MCF 10A (cell line): ENCODE measurements at regions not wholly inside any gene's neighbourhood (a gene's known extent, or its start where the extent isn't known, plus 50 kb on each side); places are given as distances from the start of the nearest gene placed in this dataset.
A peak's percentile ranks its signal among the peaks of the same experiment; 100 is the strongest.

Experiments
- BruUV-seq: library from RNA; stranded (reverse); fragments of 400-500 nt; replicated peaks from 2 replicates; lab custom pipeline; 2021; lab: Mats Ljungman, UMichigan
- CTCF ChIA-PET: fragments of 300-600 bp; sonication (Branson Sonifier 250); formaldehyde crosslinking; extraction: SDS; loops from one replicate; lab custom pipeline; 2021; ENCODE audit warnings: antibody characterized with exemption, inconsistent platforms; lab: Yijun Ruan, JAX
- POLR2A ChIA-PET: fragments of 300-600, 350-650 bp; sonication (Branson Sonifier 250); formaldehyde crosslinking; extraction: SDS; loops from one replicate; lab custom pipeline; 2020; ENCODE audit warnings: antibody characterized with exemption, inconsistent platforms; lab: Yijun Ruan, JAX
- DNase-seq: peaks from one replicate; pipeline ENCODE4 v3.0.0-alpha.2; 2018; ENCODE audit not compliant: unreplicated experiment
- H3K27ac Mint-ChIP-seq: one replicate; pipeline ENCODE4 v1.8.0; 2022; ENCODE audit warnings: mild to moderate bottlenecking, low read depth, mixed read lengths; ENCODE audit not compliant: unreplicated experiment
- H3K27me3 Mint-ChIP-seq: one replicate; pipeline ENCODE4 v1.8.0; 2022; ENCODE audit warnings: mixed read lengths; ENCODE audit not compliant: insufficient read depth, unreplicated experiment
- H3K36me3 Mint-ChIP-seq: one replicate; pipeline ENCODE4 v1.8.0; 2022; ENCODE audit warnings: mild to moderate bottlenecking, moderate library complexity, mixed read lengths; ENCODE audit not compliant: insufficient read depth, unreplicated experiment
- H3K4me1 Mint-ChIP-seq: one replicate; pipeline ENCODE4 v1.8.0; 2022; ENCODE audit warnings: mixed read lengths; ENCODE audit not compliant: insufficient read depth, unreplicated experiment
- H3K4me3 Mint-ChIP-seq: one replicate; pipeline ENCODE4 v1.8.0; 2022; ENCODE audit warnings: mild to moderate bottlenecking, moderate library complexity, mixed read lengths; ENCODE audit not compliant: unreplicated experiment
- H3K9me3 Mint-ChIP-seq: one replicate; pipeline ENCODE4 v1.8.0; 2022; ENCODE audit warnings: mixed read lengths; ENCODE audit not compliant: unreplicated experiment
- intact Hi-C: fragments of 100-400 bp; cut with micrococcal nuclease; formaldehyde crosslinking; loops from 2 replicates; pipeline ENCODE4 v1.14.1; 2022
- TF ChIP-seq, protein P1 (sequence below): fragments of 200-600 bp; IDR thresholded peaks from one replicate; pipeline ENCODE4 v1.8.0; 2022; ENCODE audit warnings: antibody characterized with exemption, mild to moderate bottlenecking; ENCODE audit not compliant: unreplicated experiment

DNA sequence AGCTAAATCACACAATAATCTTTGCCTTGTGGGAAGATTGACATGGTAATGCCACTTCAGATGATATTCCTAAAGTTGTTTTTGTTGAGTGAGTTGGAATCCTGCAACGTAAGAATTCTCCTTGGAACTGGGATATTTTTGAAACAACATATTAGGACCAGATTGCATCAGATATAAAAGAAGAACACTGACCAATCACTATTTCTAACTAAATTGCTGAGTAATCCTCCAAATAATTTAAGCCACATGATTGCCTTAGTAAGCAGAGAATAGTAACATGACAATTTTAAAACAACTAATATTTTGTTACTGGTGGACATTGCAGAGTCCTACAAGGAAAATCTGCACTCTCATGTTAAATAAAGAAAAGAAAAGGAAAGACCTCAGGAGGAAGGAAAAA lies 353.9 kb upstream of the LMCD1 start:
- TF ChIP-seq, protein P1, sequence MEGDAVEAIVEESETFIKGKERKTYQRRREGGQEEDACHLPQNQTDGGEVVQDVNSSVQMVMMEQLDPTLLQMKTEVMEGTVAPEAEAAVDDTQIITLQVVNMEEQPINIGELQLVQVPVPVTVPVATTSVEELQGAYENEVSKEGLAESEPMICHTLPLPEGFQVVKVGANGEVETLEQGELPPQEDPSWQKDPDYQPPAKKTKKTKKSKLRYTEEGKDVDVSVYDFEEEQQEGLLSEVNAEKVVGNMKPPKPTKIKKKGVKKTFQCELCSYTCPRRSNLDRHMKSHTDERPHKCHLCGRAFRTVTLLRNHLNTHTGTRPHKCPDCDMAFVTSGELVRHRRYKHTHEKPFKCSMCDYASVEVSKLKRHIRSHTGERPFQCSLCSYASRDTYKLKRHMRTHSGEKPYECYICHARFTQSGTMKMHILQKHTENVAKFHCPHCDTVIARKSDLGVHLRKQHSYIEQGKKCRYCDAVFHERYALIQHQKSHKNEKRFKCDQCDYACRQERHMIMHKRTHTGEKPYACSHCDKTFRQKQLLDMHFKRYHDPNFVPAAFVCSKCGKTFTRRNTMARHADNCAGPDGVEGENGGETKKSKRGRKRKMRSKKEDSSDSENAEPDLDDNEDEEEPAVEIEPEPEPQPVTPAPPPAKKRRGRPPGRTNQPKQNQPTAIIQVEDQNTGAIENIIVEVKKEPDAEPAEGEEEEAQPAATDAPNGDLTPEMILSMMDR = no peak
- Mint-ChIP-seq H3K27ac (peak overlapping the region; percentile 92), H3K27me3 (no peaks in the 10 kb centered on the region), H3K36me3 (no peaks in the 10 kb centered on the region), H3K9me3 (no peaks in the 10 kb centered on the region), H3K4me3 (no peak overlapping the region), H3K4me1 (peaks cover 15% of the 10 kb centered on the region)
- intact Hi-C loops = no loop called here
- BruUV-seq = no TSS peak
- DNase-seq = no peak
- ChIA-PET CTCF (interaction anchor here (2.6 kb wide), 1 partner anchor 92 kb away, joined by 9 read pairs; no protein-coding TSS in a partner anchor), POLR2A (interaction anchor here (1.0 kb wide), 2 partner anchors 20 to 28 kb away, joined by 3 read pairs; no protein-coding TSS in a partner anchor)

DNA sequence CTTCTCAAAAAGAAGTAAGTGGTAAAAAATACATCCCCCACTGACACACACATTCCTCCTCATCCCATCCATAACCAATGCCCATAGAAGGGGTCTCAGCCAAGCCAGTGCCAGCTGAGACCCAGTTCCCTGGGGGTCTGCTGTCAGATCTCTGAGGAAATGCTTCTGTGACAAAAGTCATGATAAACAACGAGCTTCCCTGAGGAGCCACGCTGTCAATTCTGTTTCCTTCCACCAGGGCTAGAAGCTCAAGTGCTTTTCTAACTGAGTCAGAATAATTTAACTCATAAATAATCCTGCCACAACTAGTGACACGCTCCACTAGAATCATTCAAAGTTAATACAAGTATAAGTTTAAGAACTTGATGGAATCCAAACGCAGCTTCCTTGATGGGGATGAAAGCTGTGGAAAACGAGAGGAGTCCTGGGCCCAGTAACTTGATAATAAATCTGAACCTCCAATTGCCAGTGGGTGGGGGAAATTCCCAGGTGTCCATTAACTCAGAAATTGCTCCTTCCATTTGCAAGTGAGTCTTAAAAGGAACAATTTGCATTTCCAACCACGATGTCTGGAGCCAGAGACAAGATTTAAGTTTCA lies 348.7 kb upstream of the LMCD1 start:
- H3K27me3 Mint-ChIP-seq = no peaks in the 10 kb centered on the region
- no peak overlapping the region for H3K27ac Mint-ChIP-seq
- no peaks in the 10 kb centered on the region for H3K36me3 Mint-ChIP-seq
- no TSS peak for BruUV-seq
- H3K4me1 Mint-ChIP-seq = peaks cover 2% of the 10 kb centered on the region
- CTCF ChIA-PET = interaction anchor here (0.6 kb wide), 1 partner anchor 144 kb away, joined by 3 read pairs; no protein-coding TSS in a partner anchor
- H3K9me3 Mint-ChIP-seq = no peaks in the 10 kb centered on the region
- no peak overlapping the region for H3K4me3 Mint-ChIP-seq
- POLR2A ChIA-PET = no interaction called here
- intact Hi-C loops = no loop called here
- TF ChIP-seq, protein P1 = no peak
- DNase-seq = no peak

DNA sequence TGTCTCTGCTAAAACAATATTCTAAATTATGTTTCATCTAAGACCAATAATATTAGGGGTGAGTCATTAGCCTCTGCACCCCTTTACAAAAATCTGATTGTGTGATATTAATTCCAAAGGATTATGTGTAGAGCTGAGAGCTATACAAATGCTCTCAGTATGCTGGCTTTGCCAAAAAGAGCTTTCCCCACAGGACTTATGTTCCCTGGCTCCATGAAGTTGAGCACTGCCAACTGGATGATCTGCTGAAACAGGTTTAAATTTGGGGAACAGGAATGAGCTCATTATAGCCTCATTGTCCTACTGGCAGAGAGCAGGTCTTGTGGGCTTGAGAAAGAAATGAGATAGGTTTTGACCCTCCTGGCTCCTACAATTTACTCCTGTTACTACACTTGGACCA lies 347.8 kb upstream of the LMCD1 start:
- DNase-seq = no peak
- TF ChIP-seq, protein P1 = no peak
- intact Hi-C loops = no loop called here
- Mint-ChIP-seq H3K4me1 (no peaks in the 10 kb centered on the region), H3K4me3 (no peak overlapping the region), H3K27ac (no peak overlapping the region), H3K27me3 (no peaks in the 10 kb centered on the region), H3K9me3 (no peaks in the 10 kb centered on the region), H3K36me3 (no peaks in the 10 kb centered on the region)
- POLR2A ChIA-PET = no interaction called here
- CTCF ChIA-PET = interaction anchor here (0.7 kb wide), 1 partner anchor 86 kb away, joined by 4 read pairs; no protein-coding TSS in a partner anchor
- no TSS peak for BruUV-seq

DNA sequence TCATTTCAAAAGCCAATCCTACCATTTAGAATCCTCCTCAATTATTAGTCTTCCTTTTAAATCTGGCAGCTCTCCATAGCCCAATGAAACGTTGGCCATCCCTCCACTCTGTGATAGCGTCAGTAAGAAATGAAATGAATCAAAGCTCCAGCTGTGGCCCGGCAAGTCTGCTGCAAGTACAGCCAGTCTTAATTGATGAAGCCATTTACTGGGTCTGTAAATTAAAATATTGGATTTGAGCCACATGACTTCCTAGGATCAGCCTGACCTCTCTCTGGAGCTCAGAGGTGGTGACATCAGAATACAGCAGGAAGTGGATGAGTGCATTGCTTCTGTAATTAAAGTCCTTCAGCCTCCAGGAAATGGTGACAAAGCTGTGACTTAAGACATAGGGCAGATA lies 347.0 kb upstream of the LMCD1 start:
- Mint-ChIP-seq H3K27ac (no peak overlapping the region), H3K9me3 (no peaks in the 10 kb centered on the region), H3K4me1 (no peaks in the 10 kb centered on the region), H3K27me3 (no peaks in the 10 kb centered on the region), H3K4me3 (no peak overlapping the region), H3K36me3 (no peaks in the 10 kb centered on the region)
- TF ChIP-seq, protein P1 = no peak
- POLR2A ChIA-PET = no interaction called here
- intact Hi-C loops = no loop called here
- no peak for DNase-seq
- CTCF ChIA-PET = interaction anchor here (0.5 to 0.9 kb wide), 2 partner anchors 10 to 17 kb away, joined by 3 read pairs; no protein-coding TSS in a partner anchor
- BruUV-seq = no TSS peak
